Stomach (tissue), 4 donors: ENCODE measurements at regions not wholly inside any gene's neighbourhood (a gene's known extent, or its start where the extent isn't known, plus 50 kb on each side); places are given as distances from the start of the nearest gene placed in this dataset.

ENCODE experiments used
- POLR2A ChIP-seq, 4 donors: fragments of 450-650 bp; IDR thresholded peaks; one replicate each; pipeline ENCODE4 v1.6.1; 2016; ENCODE audit warnings: antibody characterized with exemption in 4 of 4, control low read depth in 2 of 4, mild to moderate bottlenecking in 1 of 4, moderate library complexity in 1 of 4
- POLR2AphosphoS5 ChIP-seq, 3 donors: sonication (generic); formaldehyde crosslinking; IDR thresholded peaks; one replicate each; pipeline ENCODE4 v1.6.1; 2016; ENCODE audit warnings: antibody characterized with exemption in 3 of 3
- TF ChIP-seq, protein P1 (sequence below), 7 experiments: fragments of 450-650 bp in 4 of 7; fragments of 200-600 bp in 3 of 7; sonication (generic) in 3 of 7; IDR thresholded peaks; one replicate each; pipeline ENCODE4 v1.5.1; 2016 to 2019; ENCODE audit warnings: antibody characterized with exemption in 7 of 7, control low read depth in 2 of 7, mild to moderate bottlenecking in 1 of 7

DNA sequence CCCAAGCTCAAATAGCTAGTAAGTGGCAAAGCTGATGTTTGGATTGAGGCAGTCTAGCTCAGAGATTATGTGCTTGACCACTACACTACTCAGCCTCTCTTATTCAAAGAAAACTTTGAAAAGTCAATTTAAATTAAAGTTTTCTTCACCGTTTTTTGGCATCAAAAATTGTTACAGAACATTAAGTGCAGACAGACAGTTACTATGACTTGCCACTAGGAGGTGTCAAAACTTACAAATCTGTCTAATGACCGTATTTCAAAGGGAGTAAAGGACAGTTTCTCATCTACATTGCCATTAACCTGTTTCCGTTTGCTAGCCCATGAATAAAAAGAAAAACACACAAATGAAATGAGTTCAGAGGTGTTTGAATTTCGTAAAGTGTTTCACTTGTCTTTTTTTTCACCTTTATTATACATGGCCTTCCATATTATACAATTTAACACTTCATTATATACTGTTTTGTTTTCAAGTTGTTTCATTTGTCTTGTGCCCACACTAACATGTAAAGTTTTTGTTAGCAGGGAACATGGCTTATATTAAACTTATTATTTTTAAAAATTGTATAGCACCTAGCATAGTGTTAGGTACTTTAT lies 57.4 kb upstream of the MTF2 start:
- TF ChIP-seq POLR2A (IDR thresholded peaks at IDR 0.05) = no peak
- TF ChIP-seq, protein P1, sequence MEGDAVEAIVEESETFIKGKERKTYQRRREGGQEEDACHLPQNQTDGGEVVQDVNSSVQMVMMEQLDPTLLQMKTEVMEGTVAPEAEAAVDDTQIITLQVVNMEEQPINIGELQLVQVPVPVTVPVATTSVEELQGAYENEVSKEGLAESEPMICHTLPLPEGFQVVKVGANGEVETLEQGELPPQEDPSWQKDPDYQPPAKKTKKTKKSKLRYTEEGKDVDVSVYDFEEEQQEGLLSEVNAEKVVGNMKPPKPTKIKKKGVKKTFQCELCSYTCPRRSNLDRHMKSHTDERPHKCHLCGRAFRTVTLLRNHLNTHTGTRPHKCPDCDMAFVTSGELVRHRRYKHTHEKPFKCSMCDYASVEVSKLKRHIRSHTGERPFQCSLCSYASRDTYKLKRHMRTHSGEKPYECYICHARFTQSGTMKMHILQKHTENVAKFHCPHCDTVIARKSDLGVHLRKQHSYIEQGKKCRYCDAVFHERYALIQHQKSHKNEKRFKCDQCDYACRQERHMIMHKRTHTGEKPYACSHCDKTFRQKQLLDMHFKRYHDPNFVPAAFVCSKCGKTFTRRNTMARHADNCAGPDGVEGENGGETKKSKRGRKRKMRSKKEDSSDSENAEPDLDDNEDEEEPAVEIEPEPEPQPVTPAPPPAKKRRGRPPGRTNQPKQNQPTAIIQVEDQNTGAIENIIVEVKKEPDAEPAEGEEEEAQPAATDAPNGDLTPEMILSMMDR (IDR thresholded peaks at IDR 0.05) = peak in 5 of 7 experiments; percentile 44 to 73 (median 58)
- TF ChIP-seq POLR2AphosphoS5 (IDR thresholded peaks at IDR 0.05) = no peak
